Lower lobe of right lung (tissue), 2 donors: ENCODE measurements at regions not wholly inside any gene's neighbourhood (a gene's known extent, or its start where the extent isn't known, plus 50 kb on each side); places are given as distances from the start of the nearest gene placed in this dataset.

Experiments
- ATAC-seq, 2 donors: fragments of 200-7000 bp; cut with Tn5 transposase; one replicate each; pipeline ENCODE4 v1.9.1; 2020 to 2022; ENCODE audit warnings: mild to moderate bottlenecking in 2 of 2, moderate library complexity in 2 of 2
- DNase-seq: peaks from one replicate; pipeline ENCODE4 v3.0.0-alpha.2; 2020
- H3K27ac ChIP-seq: fragments of 200-600 bp; one replicate; pipeline ENCODE4 v1.8.0; 2022
- H3K27me3 ChIP-seq: fragments of 200-600 bp; one replicate; pipeline ENCODE4 v1.8.0; 2022; ENCODE audit warnings: low read depth
- H3K36me3 ChIP-seq: fragments of 200-600 bp; one replicate; pipeline ENCODE4 v1.8.0; 2022; ENCODE audit warnings: mild to moderate bottlenecking
- H3K4me1 ChIP-seq: fragments of 200-600 bp; one replicate; pipeline ENCODE4 v1.8.0; 2022
- H3K4me3 ChIP-seq: fragments of 200-600 bp; one replicate; pipeline ENCODE4 v1.8.0; 2022; ENCODE audit warnings: mild to moderate bottlenecking
- H3K9me3 ChIP-seq: fragments of 200-600 bp; one replicate; pipeline ENCODE4 v1.8.0; 2022
- CTCF ChIP-seq: fragments of 200-600 bp; IDR thresholded peaks from one replicate; pipeline ENCODE4 v1.8.0; 2022; ENCODE audit warnings: antibody characterized with exemption, mild to moderate bottlenecking
- intact Hi-C: fragments of 100-400 bp; cut with DNase I; formaldehyde crosslinking; loops from one replicate; pipeline ENCODE4 v1.11.0; 2022
- donor health status: DM: no; HTN: yes; CAD: no; lungs with severe emphysema.

- Histone ChIP-seq H3K36me3 (no peaks in the 10 kb centered on the region), H3K4me3 (no peak overlapping the region), H3K27ac (no peak overlapping the region), H3K27me3 (no peaks in the 10 kb centered on the region), H3K9me3 (no peaks in the 10 kb centered on the region), H3K4me1 (no peaks in the 10 kb centered on the region)
- ATAC-seq (no peak), DNase-seq (no peak)
- intact Hi-C loops, result no loop called here
- no peak for TF ChIP-seq CTCF
Observed at GRCh38 chr6:114452785-114453401, 110.1 kb upstream of the HS3ST5 start.

GRCh38 chr6:114450631-114451030 is 107.8 kb upstream of the HS3ST5 start:
- H3K27me3 ChIP-seq, result no peaks in the 10 kb centered on the region
- no peak for TF ChIP-seq CTCF
- no peaks in the 10 kb centered on the region for H3K4me1 ChIP-seq
- H3K27ac ChIP-seq, result no peak overlapping the region
- no peak overlapping the region for H3K4me3 ChIP-seq
- no peaks in the 10 kb centered on the region for H3K36me3 ChIP-seq
- DNase-seq (no peak), ATAC-seq (no peak)
- no peaks in the 10 kb centered on the region for H3K9me3 ChIP-seq
- intact Hi-C loops, result no loop called here

DNA sequence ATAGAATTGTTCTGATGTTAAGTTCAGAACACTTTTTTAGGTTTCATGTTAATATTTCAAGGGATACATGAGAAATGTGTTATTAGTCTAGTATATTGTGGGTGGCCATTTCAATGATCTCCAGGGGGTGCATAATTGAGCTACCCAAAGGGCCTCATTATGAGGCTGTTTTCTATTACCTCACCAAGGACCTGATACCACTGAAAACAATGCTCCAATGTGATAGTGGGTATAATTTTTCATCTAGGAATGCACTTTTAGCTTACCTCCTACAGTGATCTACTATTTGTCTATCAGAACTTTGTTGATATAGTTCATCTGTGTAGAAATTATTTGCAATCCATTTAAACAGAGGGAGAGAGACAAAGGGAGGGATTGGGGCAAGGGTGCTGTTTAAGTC is 106.8 kb upstream of the HS3ST5 start:
- no peak for DNase-seq
- no peaks in the 10 kb centered on the region for H3K4me1 ChIP-seq
- TF ChIP-seq CTCF, result no peak
- no peaks in the 10 kb centered on the region for H3K27me3 ChIP-seq
- no peak for ATAC-seq
- H3K36me3 ChIP-seq, result no peaks in the 10 kb centered on the region
- intact Hi-C loops, result no loop called here
- no peaks in the 10 kb centered on the region for H3K9me3 ChIP-seq
- no peak overlapping the region for H3K4me3 ChIP-seq
- no peak overlapping the region for H3K27ac ChIP-seq

DNA sequence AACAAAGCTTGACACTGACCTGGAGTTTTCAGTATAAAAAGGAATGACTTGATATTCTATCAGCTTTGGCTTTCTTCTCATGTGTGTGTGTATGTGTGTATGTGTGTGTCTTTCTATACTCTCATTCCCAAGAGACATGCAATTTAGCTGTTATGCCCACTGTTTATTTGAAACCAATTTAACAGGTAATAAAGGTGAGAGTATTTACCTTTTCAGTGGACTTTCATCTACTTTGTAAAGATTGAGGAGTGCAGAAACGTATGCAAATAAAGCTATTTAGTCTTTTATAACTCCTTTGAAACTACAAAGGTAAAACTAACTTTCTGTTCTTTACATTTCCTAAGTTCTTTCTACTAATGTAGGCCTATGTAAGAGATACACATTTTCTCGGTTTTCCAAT is 103.5 kb upstream of the HS3ST5 start:
- no peak for TF ChIP-seq CTCF
- Histone ChIP-seq H3K27ac (no peak overlapping the region), H3K4me1 (no peaks in the 10 kb centered on the region), H3K4me3 (no peak overlapping the region), H3K36me3 (no peaks in the 10 kb centered on the region), H3K9me3 (no peaks in the 10 kb centered on the region), H3K27me3 (no peaks in the 10 kb centered on the region)
- intact Hi-C loops, result no loop called here
- DNase-seq (no peak), ATAC-seq (no peak)

GRCh38 chr6:114445846-114446245 is 103.0 kb upstream of the HS3ST5 start:
- no peak for TF ChIP-seq CTCF
- no peak for DNase-seq
- intact Hi-C loops, result no loop called here

DNA sequence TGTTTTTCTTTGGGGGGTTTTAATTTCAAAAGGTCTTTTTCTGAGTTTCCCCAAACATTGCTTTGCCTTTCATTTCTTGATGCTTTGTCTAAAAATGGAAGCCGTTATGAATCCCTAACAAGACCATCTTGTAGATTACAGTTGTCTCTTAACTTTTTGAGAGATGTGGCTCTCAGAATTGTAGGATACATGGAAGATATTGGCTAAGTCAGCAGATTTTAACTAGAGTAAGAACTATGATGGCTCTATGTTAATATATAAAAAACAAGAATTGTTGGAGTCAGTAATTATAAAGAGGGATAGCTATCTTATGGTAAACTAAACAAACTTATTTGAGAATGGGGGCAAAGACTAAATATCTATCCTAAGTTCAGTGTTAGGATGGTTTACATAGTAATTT is 96.6 kb upstream of the HS3ST5 start:
- DNase-seq, result no peak
- Histone ChIP-seq H3K9me3 (no peaks in the 10 kb centered on the region), H3K27me3 (no peaks in the 10 kb centered on the region), H3K4me3 (no peak overlapping the region), H3K27ac (no peak overlapping the region), H3K4me1 (no peaks in the 10 kb centered on the region), H3K36me3 (no peaks in the 10 kb centered on the region)
- no peak for ATAC-seq
- TF ChIP-seq CTCF, result no peak
- intact Hi-C loops, result no loop called here

More at GRCh38 chr6:114445846-114446245, 103.0 kb upstream of the HS3ST5 start:
- Histone ChIP-seq H3K4me3 (no peak overlapping the region), H3K36me3 (no peaks in the 10 kb centered on the region), H3K27ac (no peak overlapping the region), H3K9me3 (no peaks in the 10 kb centered on the region), H3K4me1 (no peaks in the 10 kb centered on the region), H3K27me3 (no peaks in the 10 kb centered on the region)
- ATAC-seq, result no peak
